A673 (cell line): ENCODE measurements at regions not wholly inside any gene's neighbourhood (a gene's known extent, or its start where the extent isn't known, plus 50 kb on each side); places are given as distances from the start of the nearest gene placed in this dataset.
"Not testable (repeated sequence)": the region's sequence is repeated elsewhere in the genome, so short reads cannot be mapped to it uniquely, and the experiment has no call there.

ENCODE experiments used
- BruUV-seq: library from RNA; stranded (reverse); fragments of 400-500 nt; replicated peaks from 2 replicates; lab custom pipeline; 2021; lab: Mats Ljungman, UMichigan
- CTCF ChIA-PET: fragments of 300-600 bp; sonication (Branson Sonifier 250); formaldehyde crosslinking; loops from one replicate; lab custom pipeline; 2022; ENCODE audit warnings: antibody characterized with exemption; lab: Charles Lee
- POLR2A ChIA-PET: fragments of 300-600 bp; sonication (Branson Sonifier 250); formaldehyde crosslinking; loops from one replicate; lab custom pipeline; 2022; ENCODE audit warnings: antibody characterized with exemption; ENCODE audit not compliant: low non-redundant PET; lab: Charles Lee
- DNase-seq: peaks from one replicate; pipeline ENCODE4 v3.0.0-alpha.2; 2015; ENCODE audit warnings: low spot score
- H3K27ac ChIP-seq: fragments of 200-600 bp; sonication (generic); 2 replicates; pipeline ENCODE4 v1.5.1; 2016; ENCODE audit warnings: mixed run types, low read depth, mild to moderate bottlenecking, mixed read lengths, antibody characterized with exemption, low read length; ENCODE audit not compliant: poor library complexity, severe bottlenecking
- H3K27me3 ChIP-seq: fragments of 200-600 bp; sonication (generic); replicated peaks from 2 replicates; pipeline ENCODE4 v1.6.1; 2017; ENCODE audit warnings: mixed run types, low read depth, mild to moderate bottlenecking, mixed read lengths, antibody characterized with exemption, low read length; ENCODE audit not compliant: insufficient read depth, poor library complexity
- H3K36me3 ChIP-seq: fragments of 200-600 bp; sonication (generic); 2 replicates; pipeline ENCODE4 v1.6.1; 2016; ENCODE audit warnings: mixed run types, mild to moderate bottlenecking, mixed read lengths, antibody characterized with exemption, low read length; ENCODE audit not compliant: insufficient read depth, poor library complexity, severe bottlenecking
- H3K4me1 ChIP-seq: fragments of 200-600 bp; sonication (generic); 2 replicates; pipeline ENCODE4 v1.6.1; 2017; ENCODE audit warnings: mixed run types, mild to moderate bottlenecking, mixed read lengths, antibody characterized with exemption, low read length; ENCODE audit not compliant: insufficient read depth, poor library complexity, severe bottlenecking
- H3K4me3 ChIP-seq: fragments of 200-600 bp; sonication (generic); 2 replicates; pipeline ENCODE4 v1.5.1; 2016; ENCODE audit warnings: low read depth, mixed run types, mild to moderate bottlenecking, mixed read lengths, low read length; ENCODE audit not compliant: poor library complexity, severe bottlenecking
- H3K9me3 ChIP-seq: fragments of 200-600 bp; sonication (generic); 2 replicates; pipeline ENCODE4 v1.6.1; 2016; ENCODE audit warnings: mixed run types, low read depth, mild to moderate bottlenecking, mixed read lengths, antibody characterized with exemption, low read length; ENCODE audit not compliant: poor library complexity, severe bottlenecking
- CTCF ChIP-seq: fragments of 300-800, 200-600 bp; sonication (generic); conservative IDR thresholded peaks from 2 replicates; pipeline ENCODE4 v1.5.1; 2017; ENCODE audit warnings: low read depth, mild to moderate bottlenecking, antibody characterized with exemption, low read length, moderate library complexity, mixed read lengths
- EZH2 ChIP-seq: fragments of 200-600 bp; sonication (generic); IDR thresholded peaks from 2 replicates; pipeline ENCODE4 v1.6.1; 2017; ENCODE audit warnings: borderline replicate concordance, low read depth, mild to moderate bottlenecking, mixed read lengths, antibody characterized with exemption, low read length; ENCODE audit not compliant: poor library complexity, severe bottlenecking
- intact Hi-C: fragments of 100-400 bp; cut with micrococcal nuclease; formaldehyde crosslinking; loops from one replicate; pipeline ENCODE4 v1.10.0; 2022; ENCODE audit not compliant: unreplicated experiment

GRCh38 chr22:49685686-49686085 lies 142.0 kb downstream of the BRD1 start:
- no peaks in the 10 kb centered on the region for H3K36me3 ChIP-seq
- intact Hi-C loops = no loop called here
- ChIA-PET POLR2A (no interaction called here), CTCF (no interaction called here)
- H3K9me3 ChIP-seq = no peaks in the 10 kb centered on the region
- H3K4me3 ChIP-seq = no peak overlapping the region
- no peak overlapping the region for H3K27ac ChIP-seq
- DNase-seq = no peak
- TF ChIP-seq CTCF (no peak), EZH2 (no peak)
- BruUV-seq = no TSS peak
- peaks cover 10% of the 10 kb centered on the region for H3K27me3 ChIP-seq
- no peaks in the 10 kb centered on the region for H3K4me1 ChIP-seq

GRCh38 chr22:49685116-49685515 lies 142.6 kb downstream of the BRD1 start:
- Histone ChIP-seq H3K36me3 (no peaks in the 10 kb centered on the region), H3K27ac (no peak overlapping the region), H3K9me3 (no peaks in the 10 kb centered on the region), H3K27me3 (peaks cover 10% of the 10 kb centered on the region), H3K4me3 (no peak overlapping the region), H3K4me1 (no peaks in the 10 kb centered on the region)
- no peak for DNase-seq
- intact Hi-C loops = no loop called here
- TF ChIP-seq CTCF (no peak), EZH2 (no peak)
- CTCF ChIA-PET = no interaction called here
- no TSS peak for BruUV-seq
- POLR2A ChIA-PET = no interaction called here

GRCh38 chr22:49683032-49683431 lies 144.6 kb downstream of the BRD1 start:
- BruUV-seq = no TSS peak
- Histone ChIP-seq H3K9me3 (no peaks in the 10 kb centered on the region), H3K4me3 (no peak overlapping the region), H3K4me1 (no peaks in the 10 kb centered on the region), H3K27ac (no peak overlapping the region), H3K36me3 (no peaks in the 10 kb centered on the region), H3K27me3 (peaks cover 30% of the 10 kb centered on the region)
- TF ChIP-seq CTCF (no peak), EZH2 (no peak)
- ChIA-PET CTCF (no interaction called here), POLR2A (no interaction called here)
- intact Hi-C loops = no loop called here
- DNase-seq = no peak

GRCh38 chr22:49680819-49681218 lies 146.9 kb downstream of the BRD1 start:
- BruUV-seq, POLR2A ChIA-PET, H3K9me3 ChIP-seq, CTCF ChIA-PET, H3K27ac ChIP-seq, H3K36me3 ChIP-seq, H3K4me3 ChIP-seq, H3K4me1 ChIP-seq, DNase-seq, intact Hi-C loops: not testable (repeated sequence)
- peaks cover 30% of the 10 kb centered on the region for H3K27me3 ChIP-seq
